ENCODE measurements at regions not wholly inside any gene's neighbourhood (a gene's known extent, or its start where the extent isn't known, plus 50 kb on each side); places are given as distances from the start of the nearest gene placed in this dataset.

DNA sequence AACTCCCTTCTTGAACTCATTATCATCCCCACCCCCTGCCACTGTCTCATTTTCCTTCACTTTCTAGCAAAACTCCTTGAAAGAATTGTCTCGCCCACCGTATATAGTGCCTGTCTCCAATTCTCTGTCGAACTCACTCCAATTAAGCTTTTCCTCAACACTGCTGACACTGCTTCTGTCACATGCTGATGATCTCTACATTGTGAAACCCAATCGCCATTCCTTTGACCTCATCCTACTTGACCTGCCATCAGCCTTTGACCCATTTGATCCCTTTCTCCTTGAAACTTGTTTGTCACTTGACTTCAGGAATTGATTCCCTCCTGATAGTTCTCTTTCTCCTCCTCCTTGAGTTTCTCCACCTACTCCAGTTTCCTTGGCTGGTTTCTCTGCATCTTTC, 54.8 kb downstream of the CCDC71L start:
- ChIA-PET POLR2A (no interaction called here), CTCF (no interaction called here)
- no peak for TF ChIP-seq CTCF (IDR thresholded peaks at IDR 0.05; ENCODE audit: insufficient read depth, low read depth, low read length)
- H3K4me3 ChIP-seq (ENCODE audit: low read depth, low read length): no peak overlapping the region
- no peaks in the 10 kb centered on the region for H3K36me3 ChIP-seq (ENCODE audit: control insufficient read depth, insufficient read depth, low read length)
- no peak for DNase-seq (ENCODE audit: low read depth)
- no peaks in the 10 kb centered on the region for H3K27me3 ChIP-seq (ENCODE audit: control insufficient read depth, insufficient read depth, low read length)

DNA sequence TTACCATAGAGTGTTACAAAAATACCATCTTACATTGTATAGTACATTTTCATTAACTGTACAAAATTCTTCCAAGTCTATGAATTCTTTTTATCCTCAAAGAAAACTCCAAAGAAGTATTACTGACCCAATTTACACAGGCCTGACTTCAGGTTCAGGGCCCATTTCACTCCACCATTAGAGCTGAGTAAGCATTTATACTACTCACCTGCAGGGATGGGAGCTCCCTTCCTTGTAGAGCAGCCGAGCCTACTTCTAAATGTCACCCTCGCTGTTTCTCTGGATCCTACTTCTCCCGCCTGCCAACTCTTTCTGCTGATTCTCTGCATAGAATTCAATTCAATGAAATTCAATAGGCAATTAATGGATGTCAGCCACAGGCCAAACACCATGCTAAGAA, 56.0 kb downstream of the CCDC71L start:
- CTCF ChIA-PET: no interaction called here
- Histone ChIP-seq H3K4me3 (ENCODE audit: low read depth, low read length) (no peak overlapping the region), H3K36me3 (ENCODE audit: control insufficient read depth, insufficient read depth, low read length) (no peaks in the 10 kb centered on the region), H3K27me3 (ENCODE audit: control insufficient read depth, insufficient read depth, low read length) (no peaks in the 10 kb centered on the region)
- POLR2A ChIA-PET: no interaction called here
- no peak for DNase-seq (ENCODE audit: low read depth)
- TF ChIP-seq CTCF (IDR thresholded peaks at IDR 0.05; ENCODE audit: insufficient read depth, low read depth, low read length): no peak

- TF ChIP-seq CTCF (IDR thresholded peaks at IDR 0.05; ENCODE audit: insufficient read depth, low read depth, low read length): no peak
- Histone ChIP-seq H3K36me3 (ENCODE audit: control insufficient read depth, insufficient read depth, low read length) (no peaks in the 10 kb centered on the region), H3K27me3 (ENCODE audit: control insufficient read depth, insufficient read depth, low read length) (no peaks in the 10 kb centered on the region), H3K4me3 (ENCODE audit: low read depth, low read length) (no peak overlapping the region)
- DNase-seq (ENCODE audit: low read depth): no peak
- CTCF ChIA-PET: no interaction called here
- POLR2A ChIA-PET: no interaction called here
These were observed 56.5 kb downstream of the CCDC71L start for GRCh38 chr7:106604303-106604924.

GRCh38 chr7:106603346-106603745, 57.6 kb downstream of the CCDC71L start:
- no peak for TF ChIP-seq CTCF (IDR thresholded peaks at IDR 0.05; ENCODE audit: insufficient read depth, low read depth, low read length)
- CTCF ChIA-PET: no interaction called here
- no peak for DNase-seq (ENCODE audit: low read depth)
- POLR2A ChIA-PET: no interaction called here
- Histone ChIP-seq H3K36me3 (ENCODE audit: control insufficient read depth, insufficient read depth, low read length) (no peaks in the 10 kb centered on the region), H3K4me3 (ENCODE audit: low read depth, low read length) (no peak overlapping the region), H3K27me3 (ENCODE audit: control insufficient read depth, insufficient read depth, low read length) (no peaks in the 10 kb centered on the region)

DNA sequence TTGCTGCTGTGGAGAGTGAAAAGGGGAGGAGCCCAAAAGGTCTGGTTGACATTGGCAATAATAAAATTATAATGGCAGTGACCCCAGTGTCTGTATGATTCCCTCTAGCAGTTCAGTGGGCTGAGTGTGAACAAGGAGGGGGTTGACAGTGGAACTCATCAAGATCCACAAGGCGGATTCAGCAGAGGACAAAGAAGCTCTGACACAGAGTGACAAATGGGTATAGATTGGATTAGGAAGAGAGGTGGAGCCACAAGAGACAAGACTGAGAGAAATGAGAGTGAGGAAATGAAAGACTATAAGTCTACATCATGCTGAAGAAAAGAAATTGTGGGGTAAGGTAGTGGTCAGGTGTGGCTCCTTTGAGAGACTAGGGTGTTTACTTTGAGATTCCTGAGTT, 58.9 kb downstream of the CCDC71L start:
- no peaks in the 10 kb centered on the region for H3K36me3 ChIP-seq (ENCODE audit: control insufficient read depth, insufficient read depth, low read length)
- ChIA-PET CTCF (interaction anchor here (0.7 to 1.5 kb wide), 3 partner anchors 9 to 60 kb away, joined by 3 read pairs; partner anchors contain the start of gene CCDC71L), POLR2A (no interaction called here)
- TF ChIP-seq CTCF (IDR thresholded peaks at IDR 0.05; ENCODE audit: insufficient read depth, low read depth, low read length): no peak
- DNase-seq (ENCODE audit: low read depth): no peak
- no peak overlapping the region for H3K4me3 ChIP-seq (ENCODE audit: low read depth, low read length)
- H3K27me3 ChIP-seq (ENCODE audit: control insufficient read depth, insufficient read depth, low read length): no peaks in the 10 kb centered on the region
